Fibroblast of mammary gland (primary cell): ENCODE measurements at regions not wholly inside any gene's neighbourhood (a gene's known extent, or its start where the extent isn't known, plus 50 kb on each side); places are given as distances from the start of the nearest gene placed in this dataset.
"Not testable (repeated sequence)": the region's sequence is repeated elsewhere in the genome, so short reads cannot be mapped to it uniquely, and the experiment has no call there.

Experiments
- DNase-seq: peaks from one replicate; pipeline ENCODE4 v3.0.0-alpha.2; 2010; ENCODE audit warnings: low read depth
- H3K4me3 ChIP-seq: 2 replicates; pipeline ENCODE4 v1.5.1; 2011; ENCODE audit warnings: low read depth, mild to moderate bottlenecking, low read length, moderate library complexity; ENCODE audit not compliant: control insufficient read depth
- TF ChIP-seq, protein P1 (sequence below): conservative IDR thresholded peaks from 2 replicates; pipeline ENCODE4 v1.5.1; 2011; ENCODE audit warnings: low read depth, low read length, inconsistent platforms; ENCODE audit not compliant: control insufficient read depth, insufficient read depth

DNA sequence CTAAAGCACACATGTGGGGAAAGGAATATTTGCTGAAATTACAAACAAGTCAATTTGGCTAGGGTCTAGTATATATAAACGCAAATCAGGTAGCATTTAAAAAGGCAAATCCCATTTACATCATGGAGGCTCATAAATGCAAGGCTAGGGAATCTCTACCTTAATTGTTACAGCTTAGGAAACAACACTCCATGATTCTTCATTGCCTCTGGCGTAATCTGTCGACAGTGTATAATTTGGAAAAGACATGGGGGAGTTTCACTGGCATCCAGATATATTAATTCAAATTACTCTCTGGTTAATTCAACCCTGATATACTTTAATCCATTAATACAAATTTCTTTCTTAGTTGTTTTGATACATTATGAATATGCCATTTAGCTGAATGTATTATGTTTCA is 1630.2 kb upstream of the FLRT2 start:
- no peak overlapping the region for H3K4me3 ChIP-seq
- TF ChIP-seq, protein P1, sequence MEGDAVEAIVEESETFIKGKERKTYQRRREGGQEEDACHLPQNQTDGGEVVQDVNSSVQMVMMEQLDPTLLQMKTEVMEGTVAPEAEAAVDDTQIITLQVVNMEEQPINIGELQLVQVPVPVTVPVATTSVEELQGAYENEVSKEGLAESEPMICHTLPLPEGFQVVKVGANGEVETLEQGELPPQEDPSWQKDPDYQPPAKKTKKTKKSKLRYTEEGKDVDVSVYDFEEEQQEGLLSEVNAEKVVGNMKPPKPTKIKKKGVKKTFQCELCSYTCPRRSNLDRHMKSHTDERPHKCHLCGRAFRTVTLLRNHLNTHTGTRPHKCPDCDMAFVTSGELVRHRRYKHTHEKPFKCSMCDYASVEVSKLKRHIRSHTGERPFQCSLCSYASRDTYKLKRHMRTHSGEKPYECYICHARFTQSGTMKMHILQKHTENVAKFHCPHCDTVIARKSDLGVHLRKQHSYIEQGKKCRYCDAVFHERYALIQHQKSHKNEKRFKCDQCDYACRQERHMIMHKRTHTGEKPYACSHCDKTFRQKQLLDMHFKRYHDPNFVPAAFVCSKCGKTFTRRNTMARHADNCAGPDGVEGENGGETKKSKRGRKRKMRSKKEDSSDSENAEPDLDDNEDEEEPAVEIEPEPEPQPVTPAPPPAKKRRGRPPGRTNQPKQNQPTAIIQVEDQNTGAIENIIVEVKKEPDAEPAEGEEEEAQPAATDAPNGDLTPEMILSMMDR: no peak
- DNase-seq: no peak

- H3K4me3 ChIP-seq: no peak overlapping the region
- TF ChIP-seq, protein P1: no peak
- DNase-seq: no peak
Observed at GRCh38 chr14:83905157-83905556, 1624.8 kb upstream of the FLRT2 start.

GRCh38 chr14:83908419-83908818 is 1621.5 kb upstream of the FLRT2 start:
- no peak overlapping the region for H3K4me3 ChIP-seq
- TF ChIP-seq, protein P1: no peak
- DNase-seq: no peak

DNA sequence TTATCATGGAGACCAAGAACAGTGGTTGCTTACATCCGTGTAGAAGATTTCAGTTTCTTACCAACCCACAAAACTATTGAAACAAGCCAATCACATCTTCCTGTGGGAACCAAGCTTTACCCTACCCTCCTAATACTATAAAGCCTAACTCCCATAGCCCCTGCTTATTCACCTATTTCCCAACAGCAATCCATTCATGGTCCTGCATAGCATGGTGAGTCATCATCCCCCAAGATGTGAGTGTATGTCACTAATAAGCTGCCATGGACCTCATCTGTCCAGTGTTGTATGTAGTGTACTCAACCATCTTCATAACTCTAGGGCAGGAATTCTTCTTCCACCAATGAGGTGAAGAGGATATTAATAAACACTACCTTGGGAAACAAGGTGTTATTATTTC is 1620.4 kb upstream of the FLRT2 start:
- DNase-seq: peak; percentile 19
- TF ChIP-seq, protein P1: no peak
- no peak overlapping the region for H3K4me3 ChIP-seq

DNA sequence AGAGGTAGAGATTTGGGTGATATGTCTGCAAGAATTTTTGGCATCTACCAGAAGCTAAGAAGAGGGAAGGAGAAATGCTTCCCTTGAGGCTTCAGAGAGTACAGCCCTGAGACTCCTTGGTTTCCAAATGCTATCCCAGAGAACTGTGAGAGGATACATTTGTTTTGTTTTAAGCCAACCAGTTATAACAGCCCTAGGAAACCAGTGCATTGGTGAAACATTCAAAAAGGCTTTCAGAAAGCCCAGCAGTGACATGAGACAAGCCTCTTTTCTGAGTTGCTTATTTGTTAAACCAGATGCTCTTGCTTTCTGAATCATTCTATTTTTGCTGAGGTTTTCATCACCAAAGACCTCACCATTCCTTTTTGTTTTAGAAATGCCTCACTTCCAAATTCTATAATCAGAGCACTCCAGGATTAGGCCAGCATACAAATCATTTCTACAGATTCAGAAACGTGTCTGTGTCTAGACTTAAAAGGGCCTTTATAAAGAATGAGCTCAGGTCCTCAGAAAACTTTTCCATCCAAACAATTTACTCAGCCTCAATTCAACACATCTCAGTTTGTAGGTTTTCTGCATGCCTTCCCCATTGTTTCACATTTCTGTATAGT is 1617.8 kb upstream of the FLRT2 start:
- no peak for DNase-seq
- H3K4me3 ChIP-seq: no peak overlapping the region
- TF ChIP-seq, protein P1: no peak

- DNase-seq: no peak
- TF ChIP-seq, protein P1: no peak
- no peak overlapping the region for H3K4me3 ChIP-seq
Observed at GRCh38 chr14:83913476-83913875, 1616.5 kb upstream of the FLRT2 start.

DNA sequence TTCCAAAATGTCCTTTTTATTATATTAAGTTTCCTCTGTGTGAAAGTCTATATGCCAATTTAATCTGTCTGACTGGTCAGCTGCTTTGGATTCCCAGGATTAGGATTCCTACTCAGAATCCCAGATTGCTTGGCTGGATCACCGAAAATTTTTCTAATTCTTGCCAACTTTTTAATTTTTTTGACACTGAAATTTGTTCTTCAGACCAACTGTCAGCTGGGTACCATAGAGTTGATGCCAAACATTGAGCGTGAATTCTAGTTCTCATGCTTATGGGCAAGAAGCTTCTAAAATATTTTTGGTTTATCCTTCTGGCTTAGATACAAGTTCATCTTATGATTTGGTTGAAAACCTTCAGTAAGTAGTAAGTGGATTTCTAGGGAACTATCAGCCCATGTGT is 1611.4 kb upstream of the FLRT2 start:
- no peak overlapping the region for H3K4me3 ChIP-seq
- TF ChIP-seq, protein P1: no peak
- DNase-seq: no peak

DNA sequence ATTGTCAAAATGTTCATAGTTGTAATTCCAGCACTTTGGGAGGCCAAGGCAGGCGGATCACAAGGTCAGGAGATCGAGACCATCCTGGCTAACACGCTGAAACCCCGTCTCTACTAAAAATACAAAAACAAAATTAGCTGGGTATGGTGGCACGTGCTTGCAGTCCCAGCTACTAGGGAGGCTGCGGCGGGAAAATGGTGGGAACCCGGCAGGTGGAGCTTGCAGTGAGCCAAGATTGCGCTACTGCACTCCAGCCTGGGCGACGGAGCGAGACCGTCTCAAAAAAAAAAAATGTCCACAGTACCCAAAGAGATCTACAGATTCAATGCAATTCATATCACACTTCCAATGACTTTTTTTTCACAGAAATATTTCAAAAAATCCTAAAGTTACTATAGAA is 1610.3 kb upstream of the FLRT2 start:
- not testable (repeated sequence) for DNase-seq, H3K4me3 ChIP-seq
